SK-N-SH treated with all-trans-retinoic acid at 6 μM for 48 hours (cell line): ENCODE measurements at regions not wholly inside any gene's neighbourhood (a gene's known extent, or its start where the extent isn't known, plus 50 kb on each side); places are given as distances from the start of the nearest gene placed in this dataset.

ENCODE experiments used
- ATAC-seq: fragments of 200-7000 bp; cut with Tn5 transposase; 3 replicates; pipeline ENCODE4 v1.9.1; 2020; ENCODE audit warnings: mild to moderate bottlenecking, moderate library complexity
- ARNTL ChIP-seq: fragments of 450-650 bp; formaldehyde crosslinking; IDR thresholded peaks from 2 replicates; pipeline ENCODE4 v1.5.0; 2020; ENCODE audit warnings: low read depth, mild to moderate bottlenecking, moderate library complexity, borderline replicate concordance
- BACH2 ChIP-seq: fragments of 250-450 bp; sonication (Bioruptor Pico); IDR thresholded peaks from 2 replicates; pipeline ENCODE4 v1.9.0; 2021; ENCODE audit warnings: mild to moderate bottlenecking, borderline replicate concordance
- CSDC2 ChIP-seq: fragments of 250-450 bp; sonication (Bioruptor Pico); IDR thresholded peaks from 2 replicates; pipeline ENCODE4 v1.5.0; 2020; ENCODE audit warnings: mild to moderate bottlenecking, moderate library complexity
- CSRNP3 ChIP-seq: fragments of 250-450 bp; sonication (Bioruptor Pico); IDR thresholded peaks from 2 replicates; pipeline ENCODE4 v1.5.1; 2021; ENCODE audit warnings: mild to moderate bottlenecking, moderate library complexity
- ESRRG ChIP-seq: fragments of 250-450 bp; sonication (Bioruptor Pico); IDR thresholded peaks from 2 replicates; pipeline ENCODE4 v1.6.1; 2021; ENCODE audit warnings: mild to moderate bottlenecking
- GLIS3 ChIP-seq: fragments of 250-450 bp; sonication (Bioruptor Pico); IDR thresholded peaks from 2 replicates; pipeline ENCODE4 v1.5.0; 2020; ENCODE audit warnings: mild to moderate bottlenecking, moderate library complexity
- ISL1 ChIP-seq: fragments of 250-450 bp; sonication (Bioruptor Pico); IDR thresholded peaks from 2 replicates; pipeline ENCODE4 v2.1.2; 2022; ENCODE audit warnings: mild to moderate bottlenecking, moderate library complexity
- OSR1 ChIP-seq: fragments of 250-450 bp; sonication (Bioruptor Pico); IDR thresholded peaks from 2 replicates; pipeline ENCODE4 v1.8.0; 2022; ENCODE audit warnings: moderate library complexity, mild to moderate bottlenecking, inconsistent platforms
- POU6F1 ChIP-seq: fragments of 250-450 bp; sonication (Bioruptor Pico); IDR thresholded peaks from 2 replicates; pipeline ENCODE4 v1.8.0; 2021; ENCODE audit warnings: low read depth, mild to moderate bottlenecking, moderate library complexity, borderline replicate concordance
- PPARA ChIP-seq: fragments of 250-450 bp; sonication (Bioruptor Pico); IDR thresholded peaks from 2 replicates; pipeline ENCODE4 v1.5.0; 2020; ENCODE audit warnings: mild to moderate bottlenecking, borderline replicate concordance
- RARB ChIP-seq: fragments of 250-450 bp; sonication (Bioruptor Pico); IDR thresholded peaks from 2 replicates; pipeline ENCODE4 v1.8.0; 2021; ENCODE audit warnings: mild to moderate bottlenecking, moderate library complexity
- SNAI2 ChIP-seq: fragments of 250-450 bp; sonication (Bioruptor Pico); IDR thresholded peaks from 2 replicates; pipeline ENCODE4 v1.5.0; 2020; ENCODE audit warnings: mild to moderate bottlenecking, moderate library complexity
- TCF4 ChIP-seq: fragments of 250-450 bp; sonication (Bioruptor Pico); IDR thresholded peaks from 2 replicates; pipeline ENCODE4 v1.8.0; 2021; ENCODE audit warnings: mild to moderate bottlenecking, moderate library complexity, borderline replicate concordance
- TOX ChIP-seq: fragments of 250-450 bp; sonication (Bioruptor Pico); IDR thresholded peaks from 2 replicates; pipeline ENCODE4 v1.8.0; 2021; ENCODE audit warnings: mild to moderate bottlenecking, moderate library complexity, borderline replicate concordance
- ZC3H10 ChIP-seq: fragments of 250-450 bp; sonication (Bioruptor Pico); IDR thresholded peaks from 2 replicates; pipeline ENCODE4 v1.5.1; 2021; ENCODE audit warnings: mild to moderate bottlenecking, moderate library complexity
- ZFP3 ChIP-seq: fragments of 250-450 bp; sonication (Bioruptor Pico); IDR thresholded peaks from 2 replicates; pipeline ENCODE4 v1.5.0; 2020; ENCODE audit warnings: mild to moderate bottlenecking, moderate library complexity
- ZFP30 ChIP-seq: fragments of 450-650 bp; formaldehyde crosslinking; IDR thresholded peaks from 2 replicates; pipeline ENCODE4 v1.5.0; 2022; ENCODE audit warnings: mild to moderate bottlenecking, moderate library complexity
- ZNF565 ChIP-seq: fragments of 450-650 bp; formaldehyde crosslinking; conservative IDR thresholded peaks from 2 replicates; pipeline ENCODE4 v1.5.0; 2020; ENCODE audit warnings: low read depth, mild to moderate bottlenecking, moderate library complexity
- ZNF70 ChIP-seq: fragments of 450-650 bp; formaldehyde crosslinking; IDR thresholded peaks from 2 replicates; pipeline ENCODE4 v1.5.0; 2020; ENCODE audit warnings: mild to moderate bottlenecking, moderate library complexity
- ZNF8 ChIP-seq: fragments of 450-650 bp; formaldehyde crosslinking; IDR thresholded peaks from 2 replicates; pipeline ENCODE4 v1.5.0; 2020; ENCODE audit warnings: mild to moderate bottlenecking, moderate library complexity
- TF ChIP-seq, protein P1 (sequence below): fragments of 250-450 bp; sonication (Bioruptor Pico); IDR thresholded peaks from 2 replicates; pipeline ENCODE4 v1.5.1; 2020; ENCODE audit warnings: low read depth, mild to moderate bottlenecking, moderate library complexity
- TF ChIP-seq, protein P2 (sequence below): fragments of 250-450 bp; sonication (Bioruptor Pico); IDR thresholded peaks from 2 replicates; pipeline ENCODE4 v1.5.0; 2020; ENCODE audit warnings: mild to moderate bottlenecking, moderate library complexity
- TF ChIP-seq, protein P3 (sequence below): fragments of 250-450 bp; sonication (Bioruptor Pico); IDR thresholded peaks from 2 replicates; pipeline ENCODE4 v1.8.0; 2020; ENCODE audit warnings: mild to moderate bottlenecking, moderate library complexity, borderline replicate concordance

- no peak for TF ChIP-seq ZC3H10 (CRISPR knock-in tag)
- no peak for TF ChIP-seq OSR1
- TF ChIP-seq, protein P1, sequence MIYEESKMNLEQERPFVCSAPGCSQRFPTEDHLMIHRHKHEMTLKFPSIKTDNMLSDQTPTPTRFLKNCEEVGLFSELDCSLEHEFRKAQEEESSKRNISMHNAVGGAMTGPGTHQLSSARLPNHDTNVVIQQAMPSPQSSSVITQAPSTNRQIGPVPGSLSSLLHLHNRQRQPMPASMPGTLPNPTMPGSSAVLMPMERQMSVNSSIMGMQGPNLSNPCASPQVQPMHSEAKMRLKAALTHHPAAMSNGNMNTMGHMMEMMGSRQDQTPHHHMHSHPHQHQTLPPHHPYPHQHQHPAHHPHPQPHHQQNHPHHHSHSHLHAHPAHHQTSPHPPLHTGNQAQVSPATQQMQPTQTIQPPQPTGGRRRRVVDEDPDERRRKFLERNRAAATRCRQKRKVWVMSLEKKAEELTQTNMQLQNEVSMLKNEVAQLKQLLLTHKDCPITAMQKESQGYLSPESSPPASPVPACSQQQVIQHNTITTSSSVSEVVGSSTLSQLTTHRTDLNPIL (CRISPR knock-in tag): no peak
- TF ChIP-seq TCF4: no peak
- TF ChIP-seq, all 23 proteins: peak for 0
- no peak for ATAC-seq
Measured at GRCh38 chr3:148583793-148584192, 113.9 kb upstream of the AGTR1 start.

- no peak for ATAC-seq
- TF ChIP-seq GLIS3 (CRISPR knock-in tag): no peak
- no peak for TF ChIP-seq CSRNP3
- no peak for TF ChIP-seq ZNF565 (CRISPR knock-in tag)
- no peak for TF ChIP-seq ZFP3 (CRISPR knock-in tag)
- TF ChIP-seq, protein P2, sequence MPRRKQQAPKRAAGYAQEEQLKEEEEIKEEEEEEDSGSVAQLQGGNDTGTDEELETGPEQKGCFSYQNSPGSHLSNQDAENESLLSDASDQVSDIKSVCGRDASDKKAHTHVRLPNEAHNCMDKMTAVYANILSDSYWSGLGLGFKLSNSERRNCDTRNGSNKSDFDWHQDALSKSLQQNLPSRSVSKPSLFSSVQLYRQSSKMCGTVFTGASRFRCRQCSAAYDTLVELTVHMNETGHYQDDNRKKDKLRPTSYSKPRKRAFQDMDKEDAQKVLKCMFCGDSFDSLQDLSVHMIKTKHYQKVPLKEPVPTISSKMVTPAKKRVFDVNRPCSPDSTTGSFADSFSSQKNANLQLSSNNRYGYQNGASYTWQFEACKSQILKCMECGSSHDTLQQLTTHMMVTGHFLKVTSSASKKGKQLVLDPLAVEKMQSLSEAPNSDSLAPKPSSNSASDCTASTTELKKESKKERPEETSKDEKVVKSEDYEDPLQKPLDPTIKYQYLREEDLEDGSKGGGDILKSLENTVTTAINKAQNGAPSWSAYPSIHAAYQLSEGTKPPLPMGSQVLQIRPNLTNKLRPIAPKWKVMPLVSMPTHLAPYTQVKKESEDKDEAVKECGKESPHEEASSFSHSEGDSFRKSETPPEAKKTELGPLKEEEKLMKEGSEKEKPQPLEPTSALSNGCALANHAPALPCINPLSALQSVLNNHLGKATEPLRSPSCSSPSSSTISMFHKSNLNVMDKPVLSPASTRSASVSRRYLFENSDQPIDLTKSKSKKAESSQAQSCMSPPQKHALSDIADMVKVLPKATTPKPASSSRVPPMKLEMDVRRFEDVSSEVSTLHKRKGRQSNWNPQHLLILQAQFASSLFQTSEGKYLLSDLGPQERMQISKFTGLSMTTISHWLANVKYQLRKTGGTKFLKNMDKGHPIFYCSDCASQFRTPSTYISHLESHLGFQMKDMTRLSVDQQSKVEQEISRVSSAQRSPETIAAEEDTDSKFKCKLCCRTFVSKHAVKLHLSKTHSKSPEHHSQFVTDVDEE: no peak
- no peak for TF ChIP-seq OSR1
- TF ChIP-seq CSDC2 (CRISPR knock-in tag): no peak
- TF ChIP-seq BACH2 (CRISPR knock-in tag): no peak
- TF ChIP-seq ESRRG (CRISPR knock-in tag): no peak
- TF ChIP-seq TOX (CRISPR knock-in tag): no peak
- TF ChIP-seq ARNTL: no peak
- TF ChIP-seq ZFP30 (CRISPR knock-in tag): no peak
- TF ChIP-seq ZNF8 (CRISPR knock-in tag): no peak
- no peak for TF ChIP-seq RARB (CRISPR knock-in tag)
- TF ChIP-seq POU6F1 (CRISPR knock-in tag): no peak
- no peak for TF ChIP-seq ZC3H10 (CRISPR knock-in tag)
- TF ChIP-seq PPARA: no peak
Measured at GRCh38 chr3:148584438-148584837, 113.3 kb upstream of the AGTR1 start.

- no peak for ATAC-seq
- TF ChIP-seq ARNTL (no peak), OSR1 (no peak), BACH2 (CRISPR knock-in tag) (no peak), SNAI2 (no peak), TCF4 (no peak), TOX (CRISPR knock-in tag) (no peak), ZNF8 (CRISPR knock-in tag) (no peak), ZC3H10 (CRISPR knock-in tag) (no peak), ESRRG (CRISPR knock-in tag) (no peak), CSRNP3 (no peak), ZFP3 (CRISPR knock-in tag) (no peak), ZFP30 (CRISPR knock-in tag) (no peak), ZNF70 (CRISPR knock-in tag) (no peak), CSDC2 (CRISPR knock-in tag) (no peak), ISL1 (no peak)
- TF ChIP-seq, protein P3, sequence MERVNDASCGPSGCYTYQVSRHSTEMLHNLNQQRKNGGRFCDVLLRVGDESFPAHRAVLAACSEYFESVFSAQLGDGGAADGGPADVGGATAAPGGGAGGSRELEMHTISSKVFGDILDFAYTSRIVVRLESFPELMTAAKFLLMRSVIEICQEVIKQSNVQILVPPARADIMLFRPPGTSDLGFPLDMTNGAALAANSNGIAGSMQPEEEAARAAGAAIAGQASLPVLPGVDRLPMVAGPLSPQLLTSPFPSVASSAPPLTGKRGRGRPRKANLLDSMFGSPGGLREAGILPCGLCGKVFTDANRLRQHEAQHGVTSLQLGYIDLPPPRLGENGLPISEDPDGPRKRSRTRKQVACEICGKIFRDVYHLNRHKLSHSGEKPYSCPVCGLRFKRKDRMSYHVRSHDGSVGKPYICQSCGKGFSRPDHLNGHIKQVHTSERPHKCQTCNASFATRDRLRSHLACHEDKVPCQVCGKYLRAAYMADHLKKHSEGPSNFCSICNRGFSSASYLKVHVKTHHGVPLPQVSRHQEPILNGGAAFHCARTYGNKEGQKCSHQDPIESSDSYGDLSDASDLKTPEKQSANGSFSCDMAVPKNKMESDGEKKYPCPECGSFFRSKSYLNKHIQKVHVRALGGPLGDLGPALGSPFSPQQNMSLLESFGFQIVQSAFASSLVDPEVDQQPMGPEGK (CRISPR knock-in tag): no peak
- TF ChIP-seq, protein P2: no peak
Measured at GRCh38 chr3:148585671-148586379, 111.9 kb upstream of the AGTR1 start.
